Activated naive CD4-positive, alpha-beta T cell treated with anti-CD3 and anti-CD28 coated beads, Interleukin-2, amount 50 U/mL, for 16 hours (primary cell): ENCODE measurements at regions not wholly inside any gene's neighbourhood (a gene's known extent, or its start where the extent isn't known, plus 50 kb on each side); places are given as distances from the start of the nearest gene placed in this dataset.

ENCODE experiments used
- DNase-seq: peaks from one replicate; pipeline ENCODE4 v3.0.0-alpha.2; 2020

GRCh38 chr16:73387979-73388378 is 340.1 kb upstream of the ZFHX3 start:
- DNase-seq: no peak

GRCh38 chr16:73385696-73386095 is 337.8 kb upstream of the ZFHX3 start:
- DNase-seq: no peak

GRCh38 chr16:73384506-73385089 is 336.7 kb upstream of the ZFHX3 start:
- DNase-seq: no peak

GRCh38 chr16:73383988-73384365 is 336.0 kb upstream of the ZFHX3 start:
- no peak for DNase-seq

- DNase-seq: no peak
Observed at GRCh38 chr16:73383195-73383987, 335.5 kb upstream of the ZFHX3 start.

- no peak for DNase-seq
Observed at GRCh38 chr16:73378471-73378870, 330.5 kb upstream of the ZFHX3 start.

- DNase-seq: no peak
Observed at GRCh38 chr16:73371584-73372319, 323.8 kb upstream of the ZFHX3 start.

DNA sequence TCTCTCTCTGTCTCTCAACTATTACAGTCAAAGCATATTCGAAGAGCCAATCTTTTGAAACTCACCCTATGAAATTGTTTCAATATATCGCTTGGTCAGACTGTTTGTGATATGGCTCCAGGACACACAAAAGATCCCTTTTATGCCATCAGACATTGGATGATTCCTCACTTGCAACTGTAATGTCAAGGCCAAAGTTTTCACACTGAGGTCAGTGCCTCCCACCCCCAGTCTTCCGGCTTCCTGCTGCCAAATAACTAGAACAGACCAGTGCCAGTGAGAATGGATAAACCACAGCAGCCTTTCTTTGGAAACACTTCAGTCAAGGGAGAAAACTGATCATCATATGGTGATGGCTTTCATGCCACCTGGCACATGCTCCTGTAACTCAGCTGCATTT is 321.9 kb upstream of the ZFHX3 start:
- no peak for DNase-seq

- no peak for DNase-seq
Observed at GRCh38 chr16:73368715-73369114, 320.8 kb upstream of the ZFHX3 start.

GRCh38 chr16:73365016-73365551 is 317.2 kb upstream of the ZFHX3 start:
- DNase-seq: no peak

DNA sequence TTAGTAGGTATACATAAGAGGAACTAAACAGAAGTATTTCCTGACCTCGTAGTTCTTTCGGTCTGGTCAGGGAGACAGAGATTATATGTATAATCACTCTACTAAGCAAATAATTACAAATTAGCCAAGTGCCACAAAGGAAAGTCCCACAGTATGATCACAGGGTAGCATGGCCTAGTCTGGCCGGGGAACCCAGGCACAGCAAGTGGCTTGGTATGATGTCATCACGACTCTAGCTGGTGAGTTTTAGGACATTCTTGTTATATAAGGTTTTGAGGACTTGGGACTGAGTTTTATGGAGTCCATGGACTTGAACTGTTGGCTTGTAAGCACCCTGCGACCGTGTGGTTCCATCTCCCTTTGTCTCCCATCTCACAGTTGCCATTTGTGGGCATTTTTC is 316.5 kb upstream of the ZFHX3 start:
- no peak for DNase-seq

DNA sequence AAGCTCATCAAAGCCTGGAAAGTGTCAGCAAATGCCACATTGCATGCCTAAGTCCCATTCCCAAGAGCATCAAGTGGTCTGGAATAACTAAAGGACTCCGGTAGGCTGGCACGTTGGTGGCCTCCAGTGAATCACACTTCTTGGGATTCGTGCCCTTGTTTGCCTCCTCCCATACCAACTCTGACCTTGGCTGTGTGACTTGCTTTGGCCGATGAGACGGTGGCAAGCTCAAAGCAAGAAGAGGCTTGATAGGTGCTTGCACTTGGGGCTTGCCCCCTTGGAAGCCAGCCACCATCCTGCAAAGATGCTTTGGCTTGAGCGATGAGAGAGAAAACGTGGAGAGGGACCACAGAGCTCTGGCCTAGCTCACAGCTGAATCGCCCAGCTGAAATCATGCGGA is 313.1 kb upstream of the ZFHX3 start:
- no peak for DNase-seq

DNA sequence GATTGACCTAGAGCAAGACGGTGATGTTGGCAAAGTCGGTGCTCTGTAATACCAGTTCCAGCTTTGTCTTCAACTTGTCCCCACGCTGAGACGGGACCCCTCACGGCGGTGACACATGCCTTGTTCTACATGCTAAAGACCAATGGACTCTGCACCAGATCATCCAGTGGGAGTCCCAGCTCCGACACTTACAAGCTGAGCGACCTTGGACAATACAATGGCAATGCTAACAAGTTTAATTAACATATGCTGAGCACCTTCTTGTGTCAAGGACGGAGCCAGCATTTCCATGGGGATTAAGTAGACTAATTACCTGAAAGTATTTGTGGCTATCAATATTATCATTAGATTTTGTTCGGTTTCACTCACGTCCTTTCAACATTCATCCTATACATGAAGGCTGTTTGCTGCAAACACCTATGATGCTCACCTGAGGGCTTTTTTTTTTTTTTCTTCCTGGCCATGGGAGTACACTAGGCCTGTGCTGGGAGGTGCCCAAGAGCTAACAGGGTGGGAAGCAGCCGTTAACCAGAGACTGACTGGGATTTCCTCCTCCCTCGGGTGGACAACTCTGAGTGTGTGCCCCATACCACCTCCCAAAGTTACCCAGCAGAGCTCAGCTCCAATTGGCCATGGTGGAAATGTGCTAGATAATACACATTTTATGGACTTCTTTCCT is 308.6 kb upstream of the ZFHX3 start:
- no peak for DNase-seq

DNA sequence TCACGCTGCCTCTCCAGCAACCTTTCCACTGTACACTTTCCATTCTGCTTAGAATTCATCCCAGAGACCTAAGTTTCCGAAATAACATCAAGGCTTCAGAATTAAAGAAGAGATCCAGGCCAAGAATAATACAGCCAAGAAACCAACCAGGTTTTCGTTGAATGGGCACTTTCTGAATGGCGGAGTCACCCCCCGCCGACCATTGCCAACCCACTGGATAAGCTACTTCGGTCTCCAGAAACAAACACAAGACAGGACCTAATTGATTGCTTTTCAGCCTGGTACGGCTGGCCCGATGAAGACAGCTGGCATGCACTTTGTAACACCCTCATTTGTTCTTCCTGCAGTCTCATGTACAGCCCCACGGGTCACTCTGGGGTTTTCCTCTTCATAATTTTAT is 308.1 kb upstream of the ZFHX3 start:
- no peak for DNase-seq

GRCh38 chr16:73354434-73354833 is 306.5 kb upstream of the ZFHX3 start:
- DNase-seq: no peak

DNA sequence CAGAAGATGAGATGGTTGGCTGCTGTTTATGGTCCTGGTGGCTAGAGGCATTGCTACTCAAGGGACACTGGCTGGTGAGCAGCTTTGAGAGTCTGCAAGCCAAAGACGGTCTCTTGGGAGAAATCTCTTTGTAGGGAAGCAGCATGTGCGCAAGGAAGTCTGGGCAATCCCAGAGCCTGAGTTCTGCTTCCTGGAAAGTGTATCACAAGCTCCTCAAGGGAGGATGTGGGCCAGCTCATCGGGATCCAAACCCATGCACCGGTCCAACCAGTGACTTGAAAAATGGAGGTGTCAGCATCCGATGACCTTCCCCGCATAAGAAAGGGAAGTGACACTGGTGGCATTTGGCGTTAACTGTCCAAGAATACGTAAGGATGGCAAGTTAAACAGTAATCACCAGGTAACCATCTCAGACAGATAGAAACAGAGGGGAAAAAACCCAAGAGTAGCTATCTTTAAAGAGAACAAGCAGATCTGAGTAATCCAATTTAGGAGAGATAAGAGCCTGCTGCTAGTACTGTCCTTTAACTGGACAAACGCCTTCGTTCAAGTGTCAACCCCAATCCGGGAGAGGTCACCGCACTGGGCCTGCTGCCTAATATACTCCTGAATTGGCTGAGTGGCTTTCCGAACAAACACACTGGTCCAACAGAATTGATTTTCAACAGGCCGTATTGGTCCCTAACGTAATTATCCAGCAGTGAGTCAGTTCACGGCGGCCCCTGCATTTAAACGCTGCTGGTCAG is 303.0 kb upstream of the ZFHX3 start:
- no peak for DNase-seq

GRCh38 chr16:73347500-73348375 is 299.8 kb upstream of the ZFHX3 start:
- DNase-seq: no peak

DNA sequence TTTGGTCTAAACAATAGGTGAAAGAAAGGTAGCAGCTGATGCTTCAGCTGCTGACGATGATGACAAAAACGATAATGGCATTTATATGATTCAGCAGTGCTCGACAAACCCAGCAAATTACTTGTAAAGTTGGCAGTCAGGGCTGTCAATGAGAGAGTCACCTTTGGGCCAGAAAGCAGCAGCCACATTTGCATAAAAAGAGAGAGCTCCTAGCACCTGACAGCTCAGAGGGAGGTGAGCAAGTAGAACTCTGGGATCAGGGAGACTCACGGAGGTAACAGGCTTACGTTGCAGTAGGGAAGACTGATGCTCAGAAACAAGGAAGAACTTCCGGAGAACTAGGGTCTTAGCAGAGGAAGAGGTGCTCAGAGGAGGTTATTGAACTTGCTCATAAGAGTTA is 291.9 kb upstream of the ZFHX3 start:
- DNase-seq: no peak

DNA sequence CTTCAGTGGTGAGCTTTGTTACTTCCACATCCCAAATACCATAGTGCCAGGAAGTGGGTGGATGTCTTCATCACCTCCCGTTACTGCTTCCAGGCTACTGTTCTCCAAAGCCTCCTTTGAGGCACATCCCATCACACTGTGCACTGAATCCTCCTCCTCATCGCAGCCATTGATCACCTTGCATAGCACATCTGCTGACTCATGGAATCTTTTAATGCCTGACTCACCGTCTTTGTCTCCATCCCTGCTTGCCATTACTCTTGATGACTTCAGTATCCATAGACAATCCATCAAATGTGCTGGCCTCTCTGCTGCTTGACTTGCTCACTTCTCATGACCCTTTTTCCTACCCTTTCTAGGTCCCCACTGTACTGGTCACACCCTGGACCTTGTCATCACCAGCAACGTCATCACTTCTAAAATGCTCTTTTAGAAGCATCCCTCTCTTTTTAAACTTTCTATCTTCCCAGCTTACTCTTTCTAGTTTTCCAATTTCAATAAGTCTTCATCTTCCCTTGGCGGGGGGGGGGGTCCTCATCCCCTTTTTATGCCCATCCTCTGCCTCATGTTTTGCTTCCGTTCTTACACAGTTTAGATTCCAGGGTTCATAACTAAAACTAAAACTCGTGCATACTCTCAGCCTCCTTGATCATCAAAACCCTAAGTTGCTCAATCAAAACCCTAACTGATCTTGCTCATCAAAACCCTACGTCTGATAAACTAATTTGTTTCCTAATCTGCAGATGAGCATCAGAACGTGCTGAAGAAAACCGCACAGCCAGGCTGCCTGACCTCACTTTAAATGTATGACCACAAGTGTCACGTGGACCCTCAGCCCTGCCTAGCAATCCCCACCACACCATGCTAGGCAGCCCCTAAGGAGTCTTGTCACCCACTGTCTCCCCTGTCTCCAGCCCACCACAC is 289.7 kb upstream of the ZFHX3 start:
- no peak for DNase-seq
